ENCODE measurements at regions not wholly inside any gene's neighbourhood (a gene's known extent, or its start where the extent isn't known, plus 50 kb on each side); places are given as distances from the start of the nearest gene placed in this dataset.
"Not testable (repeated sequence)": the region's sequence is repeated elsewhere in the genome, so short reads cannot be mapped to it uniquely, and the experiment has no call there.

DNA sequence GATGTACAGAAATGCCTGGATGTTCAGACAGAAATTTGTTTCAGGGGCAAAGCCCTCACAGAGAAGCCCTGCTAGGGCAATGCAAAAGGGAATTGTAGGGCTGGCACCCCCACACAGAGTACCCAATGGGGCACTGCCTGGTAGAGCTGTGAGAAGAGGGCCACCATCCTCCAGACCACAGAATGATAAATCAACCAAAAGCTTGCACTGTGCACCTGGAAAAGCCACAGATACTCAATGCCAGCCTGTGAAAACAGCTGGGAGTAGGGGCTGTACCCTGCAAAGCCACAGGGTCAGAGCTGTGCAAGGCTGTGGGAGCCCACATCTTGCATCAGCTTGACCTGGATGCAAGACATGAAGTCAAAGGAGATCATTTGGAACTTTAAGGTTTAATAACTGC lies 477.9 kb upstream of the NECTIN3 start:
- intact Hi-C loops (cut with micrococcal nuclease), result no loop called here
- DNase-seq (no peak), ATAC-seq (no peak)

GRCh38 chr3:110598847-110599490 lies 472.6 kb upstream of the NECTIN3 start:
- ATAC-seq (no peak), DNase-seq (no peak)
- intact Hi-C loops (cut with micrococcal nuclease), result no loop called here

GRCh38 chr3:110608566-110608965 lies 463.1 kb upstream of the NECTIN3 start:
- no peak for ATAC-seq
- intact Hi-C loops (cut with micrococcal nuclease), result no loop called here
- DNase-seq, result no peak

GRCh38 chr3:110612045-110612444 lies 459.6 kb upstream of the NECTIN3 start:
- DNase-seq (no peak), ATAC-seq (no peak)
- intact Hi-C loops (cut with micrococcal nuclease), result no loop called here

DNA sequence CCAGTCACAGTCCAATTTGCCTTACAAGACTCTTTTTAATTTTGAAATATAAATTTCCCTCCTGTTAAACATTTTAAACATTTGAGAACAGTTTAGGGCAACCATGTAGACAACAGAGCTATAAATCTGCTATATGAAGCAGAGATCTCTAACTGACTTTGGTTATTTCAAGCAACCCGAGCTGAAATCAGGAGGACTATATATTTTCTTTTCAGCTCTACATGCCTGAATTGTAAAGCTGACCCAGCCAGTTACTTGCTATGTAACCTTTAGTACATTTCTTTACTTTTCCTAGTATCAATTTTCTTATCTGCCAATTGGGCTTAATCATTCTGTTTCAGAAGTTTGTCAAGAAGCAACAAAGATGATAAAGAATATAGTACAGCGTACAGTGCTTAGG lies 457.4 kb upstream of the NECTIN3 start:
- intact Hi-C loops (cut with micrococcal nuclease), result no loop called here
- no peak for ATAC-seq
- DNase-seq, result no peak

GRCh38 chr3:110615454-110615853 lies 456.2 kb upstream of the NECTIN3 start:
- intact Hi-C loops (cut with micrococcal nuclease), result no loop called here
- ATAC-seq (no peak), DNase-seq (no peak)

DNA sequence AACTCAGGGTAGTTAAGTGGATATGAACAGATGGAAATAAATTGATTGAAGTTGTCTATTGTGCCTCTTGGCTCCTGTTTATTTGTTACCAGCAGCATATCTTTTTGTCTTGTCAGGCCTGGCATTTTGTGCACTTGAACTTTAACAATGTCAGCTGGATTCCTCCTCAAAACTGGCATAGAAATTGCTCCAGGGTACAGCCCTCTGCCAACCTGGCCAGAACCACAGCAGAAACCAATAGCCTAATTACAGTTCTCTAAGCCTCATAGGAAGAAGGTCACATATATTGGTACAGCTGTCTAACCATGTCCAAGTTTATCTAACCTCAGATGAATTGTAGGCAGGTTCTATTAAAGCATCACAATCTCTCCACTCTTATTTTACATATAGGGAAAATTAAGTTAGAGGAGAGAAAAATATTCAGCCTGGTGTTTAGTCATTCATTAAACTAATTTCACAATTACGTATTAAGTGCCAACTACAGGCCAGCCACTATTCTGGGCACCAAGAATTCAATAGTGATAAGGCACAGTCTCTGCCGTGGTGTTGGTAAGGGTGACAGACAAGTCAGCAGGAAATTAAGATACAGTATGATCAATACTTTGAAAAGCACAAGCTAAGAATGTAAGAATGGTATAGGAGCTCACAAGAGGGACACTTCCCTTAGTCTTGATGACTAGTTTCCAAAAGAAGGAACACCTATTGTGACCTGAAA lies 452.9 kb upstream of the NECTIN3 start:
- DNase-seq (no peak), ATAC-seq (no peak)
- intact Hi-C loops (cut with micrococcal nuclease), result no loop called here

GRCh38 chr3:110620118-110620517 lies 451.5 kb upstream of the NECTIN3 start:
- DNase-seq, result no peak
- intact Hi-C loops (cut with micrococcal nuclease), result no loop called here
- ATAC-seq, result no peak

GRCh38 chr3:110623571-110623970 lies 448.0 kb upstream of the NECTIN3 start:
- DNase-seq, result no peak
- ATAC-seq, result no peak
- intact Hi-C loops (cut with micrococcal nuclease), result no loop called here

GRCh38 chr3:110624576-110624975 lies 447.0 kb upstream of the NECTIN3 start:
- no peak for ATAC-seq
- intact Hi-C loops (cut with micrococcal nuclease), result no loop called here
- DNase-seq, result no peak

GRCh38 chr3:110625201-110625747 lies 446.3 kb upstream of the NECTIN3 start:
- intact Hi-C loops (cut with micrococcal nuclease), result no loop called here

GRCh38 chr3:110626652-110627111 lies 444.9 kb upstream of the NECTIN3 start:
- intact Hi-C loops (cut with micrococcal nuclease); ATAC-seq; DNase-seq: not testable (repeated sequence)

More at GRCh38 chr3:110625201-110625747, 446.3 kb upstream of the NECTIN3 start:
- ATAC-seq (no peak), DNase-seq (no peak)

DNA sequence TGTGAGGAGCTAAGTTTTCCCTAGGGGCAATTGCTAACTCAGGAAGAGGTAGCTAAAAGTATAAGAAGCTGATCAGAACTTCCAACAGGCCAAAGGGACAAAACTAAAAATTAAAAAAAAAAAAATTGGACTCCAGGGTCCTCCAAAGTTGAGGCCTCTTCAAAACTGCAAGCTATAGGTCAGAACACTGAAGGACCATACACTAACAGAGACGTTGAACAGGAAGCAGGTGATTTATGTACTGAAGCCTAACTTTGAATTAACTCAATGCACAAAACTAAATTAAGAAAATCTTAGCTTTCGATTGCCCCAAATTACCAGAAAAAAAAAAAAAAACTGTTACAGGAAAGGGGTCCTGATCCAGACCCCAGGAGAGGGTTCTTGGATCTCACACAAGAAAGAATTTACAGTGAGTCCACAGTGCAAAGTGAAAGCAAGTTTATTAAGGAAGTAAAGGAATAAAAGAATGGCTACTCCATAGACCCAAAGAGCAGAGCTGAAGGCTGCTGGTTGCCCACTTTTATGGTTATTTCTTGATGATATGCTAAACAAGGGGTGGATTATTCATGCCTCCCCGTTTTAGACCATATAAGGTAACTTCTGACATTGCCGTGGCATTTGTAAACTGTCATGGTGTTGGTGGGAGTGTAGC lies 442.8 kb upstream of the NECTIN3 start:
- intact Hi-C loops (cut with micrococcal nuclease), result no loop called here
- DNase-seq, result no peak
- ATAC-seq, result no peak

DNA sequence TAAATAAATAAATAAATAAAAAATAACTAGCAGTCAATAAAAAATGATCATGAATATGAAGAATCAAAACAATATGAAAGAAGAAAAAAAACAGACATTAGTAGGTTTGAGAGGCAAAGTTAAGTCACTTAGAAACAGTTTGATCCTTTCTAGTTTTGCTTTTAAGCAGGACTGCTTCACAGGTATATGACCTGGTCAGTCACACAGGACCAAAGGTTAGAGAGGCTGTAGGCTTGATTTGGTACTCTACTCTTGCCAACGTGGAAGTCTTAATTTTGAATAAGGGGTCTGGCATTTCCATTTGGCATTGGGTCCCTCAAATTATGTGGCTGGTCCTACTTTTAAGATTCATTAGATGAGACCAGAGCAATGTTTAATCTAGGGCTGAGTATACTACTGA lies 441.7 kb upstream of the NECTIN3 start:
- intact Hi-C loops (cut with micrococcal nuclease), result no loop called here
- no peak for DNase-seq
- no peak for ATAC-seq

GRCh38 chr3:110644203-110644602 lies 427.4 kb upstream of the NECTIN3 start:
- no peak for DNase-seq
- ATAC-seq, result no peak
- intact Hi-C loops (cut with micrococcal nuclease), result no loop called here

DNA sequence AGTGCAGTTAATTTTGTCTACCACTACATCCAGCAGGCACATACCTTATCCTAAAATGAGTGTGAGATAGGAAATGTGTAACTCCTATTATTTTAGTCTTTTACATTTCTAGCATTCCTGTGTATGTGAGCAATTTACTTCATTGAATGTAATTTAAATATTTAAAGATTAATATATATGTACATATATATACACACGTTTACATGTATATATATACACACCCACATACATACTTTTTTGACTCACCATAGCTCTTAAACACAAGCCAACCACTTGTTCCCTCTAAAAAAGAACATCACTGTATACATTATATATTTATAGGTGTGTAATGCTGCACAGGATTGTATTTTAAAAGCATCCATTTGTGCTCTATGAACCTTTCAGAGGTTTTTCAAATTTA lies 425.6 kb upstream of the NECTIN3 start:
- ATAC-seq, result no peak
- no peak for DNase-seq
- intact Hi-C loops (cut with micrococcal nuclease), result no loop called here

DNA sequence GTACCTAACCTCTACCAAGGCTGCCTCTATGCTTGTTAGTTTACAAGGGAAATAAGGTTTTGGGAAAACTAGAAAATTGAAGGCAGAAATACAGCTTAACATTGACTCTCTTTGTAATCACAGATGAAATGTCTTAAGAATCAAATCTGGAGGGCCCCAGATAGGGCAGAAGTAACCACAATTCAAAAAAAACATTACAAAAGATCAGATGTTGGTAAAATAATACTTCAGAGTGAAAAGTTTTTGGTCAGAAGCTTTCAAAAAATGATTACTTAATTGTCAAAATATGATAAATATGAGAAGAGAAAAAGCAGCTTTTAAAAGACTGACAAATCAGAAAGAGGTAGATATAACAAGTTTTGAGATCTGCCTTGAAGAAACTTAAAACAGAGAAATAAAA lies 425.1 kb upstream of the NECTIN3 start:
- ATAC-seq (no peak), DNase-seq (no peak)
- intact Hi-C loops (cut with micrococcal nuclease), result no loop called here

GRCh38 chr3:110647586-110647985 lies 424.0 kb upstream of the NECTIN3 start:
- no peak for ATAC-seq
- DNase-seq, result no peak
- intact Hi-C loops (cut with micrococcal nuclease), result no loop called here

DNA sequence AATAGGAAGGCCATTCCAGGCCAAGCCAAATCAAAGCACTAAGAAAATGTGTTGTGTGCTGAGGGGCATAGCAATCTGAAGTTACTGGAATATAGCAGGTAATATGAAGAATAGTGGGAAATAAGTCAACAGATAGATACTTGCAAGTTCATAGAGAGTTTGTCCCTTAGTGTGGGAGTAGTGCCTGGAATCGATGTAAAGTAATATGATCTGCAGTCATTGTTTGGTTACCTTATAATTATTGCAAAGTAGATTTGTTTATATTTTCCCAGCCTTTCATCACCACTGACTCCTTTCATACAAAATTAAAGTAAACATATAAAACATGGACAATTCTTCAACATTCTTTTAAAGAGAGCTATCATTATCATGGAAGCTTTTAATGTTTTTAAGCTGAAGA lies 420.9 kb upstream of the NECTIN3 start:
- intact Hi-C loops (cut with micrococcal nuclease), result no loop called here
- ATAC-seq, result no peak
- DNase-seq, result no peak

- intact Hi-C loops (cut with micrococcal nuclease), result no loop called here
- no peak for DNase-seq
- ATAC-seq, result no peak
These were observed 416.6 kb upstream of the NECTIN3 start for GRCh38 chr3:110654843-110655502.

Measured in left ventricle myocardium superior (tissue), 1 donor.